ENCODE measurements at regions not wholly inside any gene's neighbourhood (a gene's known extent, or its start where the extent isn't known, plus 50 kb on each side); places are given as distances from the start of the nearest gene placed in this dataset.

DNA sequence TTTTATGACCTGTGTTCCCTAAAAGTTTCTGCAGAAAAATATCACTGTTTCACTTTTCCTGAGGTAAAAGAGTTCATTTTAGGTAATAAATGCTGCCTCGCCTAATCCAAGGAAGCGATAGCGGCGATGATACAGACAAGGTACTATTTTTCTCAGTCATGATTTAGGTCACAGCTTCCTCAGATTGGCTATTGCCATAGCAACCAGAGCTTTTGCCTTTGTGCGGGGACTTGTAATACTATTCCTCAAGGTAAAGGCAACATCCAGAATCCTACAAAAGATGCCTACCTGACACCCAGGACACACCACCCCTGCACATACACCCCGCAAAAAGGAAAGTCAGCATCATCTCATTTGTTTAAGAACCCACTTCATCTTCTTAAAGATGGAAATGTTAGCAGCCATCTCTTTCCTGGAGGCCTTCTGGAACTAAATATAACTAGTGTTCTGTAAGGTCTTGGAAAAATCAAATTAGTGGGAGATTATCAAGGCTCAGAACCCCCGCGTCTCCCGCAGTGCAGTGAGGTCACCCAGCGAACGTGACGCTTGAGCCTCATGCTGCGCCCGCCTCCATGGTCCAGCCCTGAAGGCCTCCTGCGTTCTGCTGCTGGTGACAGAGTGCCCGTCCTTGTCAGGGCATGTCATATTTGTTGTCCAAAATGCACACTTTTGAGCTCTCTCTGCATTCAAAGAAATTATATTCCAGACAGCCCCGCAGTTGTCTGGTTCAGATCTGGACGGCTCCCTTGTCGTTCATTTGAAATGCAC lies 402.0 kb upstream of the RNF32 start:
- no peaks in the 10 kb centered on the region for H3K27me3 ChIP-seq
- H3K36me3 ChIP-seq (replicated peaks; ENCODE audit: insufficient read depth, low read depth) = no peaks in the 10 kb centered on the region
- H4K20me1 ChIP-seq (ENCODE audit: insufficient read depth, poor library complexity, severe bottlenecking) = no peaks in the 10 kb centered on the region
- H2AFZ ChIP-seq = no peak overlapping the region
- WGBS (ENCODE audit: low lambda C conversion rate, missing lambda C conversion rate) = 92% methylated on average over 19 of the region's 19 CpGs
- no peaks in the 10 kb centered on the region for H3K4me1 ChIP-seq (ENCODE audit: insufficient read depth)
- no peak overlapping the region for H3K4me2 ChIP-seq
- no peaks in the 10 kb centered on the region for H3K79me2 ChIP-seq
- no peak overlapping the region for H3K27ac ChIP-seq
- no peaks in the 10 kb centered on the region for H3K9me3 ChIP-seq (ENCODE audit: low read depth)
- TF ChIP-seq, protein P1, sequence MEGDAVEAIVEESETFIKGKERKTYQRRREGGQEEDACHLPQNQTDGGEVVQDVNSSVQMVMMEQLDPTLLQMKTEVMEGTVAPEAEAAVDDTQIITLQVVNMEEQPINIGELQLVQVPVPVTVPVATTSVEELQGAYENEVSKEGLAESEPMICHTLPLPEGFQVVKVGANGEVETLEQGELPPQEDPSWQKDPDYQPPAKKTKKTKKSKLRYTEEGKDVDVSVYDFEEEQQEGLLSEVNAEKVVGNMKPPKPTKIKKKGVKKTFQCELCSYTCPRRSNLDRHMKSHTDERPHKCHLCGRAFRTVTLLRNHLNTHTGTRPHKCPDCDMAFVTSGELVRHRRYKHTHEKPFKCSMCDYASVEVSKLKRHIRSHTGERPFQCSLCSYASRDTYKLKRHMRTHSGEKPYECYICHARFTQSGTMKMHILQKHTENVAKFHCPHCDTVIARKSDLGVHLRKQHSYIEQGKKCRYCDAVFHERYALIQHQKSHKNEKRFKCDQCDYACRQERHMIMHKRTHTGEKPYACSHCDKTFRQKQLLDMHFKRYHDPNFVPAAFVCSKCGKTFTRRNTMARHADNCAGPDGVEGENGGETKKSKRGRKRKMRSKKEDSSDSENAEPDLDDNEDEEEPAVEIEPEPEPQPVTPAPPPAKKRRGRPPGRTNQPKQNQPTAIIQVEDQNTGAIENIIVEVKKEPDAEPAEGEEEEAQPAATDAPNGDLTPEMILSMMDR (IDR thresholded peaks at IDR 0.05; ENCODE audit: poor library complexity) = no peak
- no peak for TF ChIP-seq EZH2 (IDR thresholded peaks at IDR 0.05; ENCODE audit: borderline replicate concordance)
- TF ChIP-seq EZH2phosphoT487 (IDR thresholded peaks at IDR 0.05; ENCODE audit: low read depth, severe bottlenecking, unreplicated experiment) = no peak
- no peaks in the 10 kb centered on the region for H3K9me2 ChIP-seq (replicated peaks; ENCODE audit: insufficient read depth)
- H3K4me3 ChIP-seq = no peak overlapping the region
- no peak for DNase-seq (ENCODE audit: low spot score)

DNA sequence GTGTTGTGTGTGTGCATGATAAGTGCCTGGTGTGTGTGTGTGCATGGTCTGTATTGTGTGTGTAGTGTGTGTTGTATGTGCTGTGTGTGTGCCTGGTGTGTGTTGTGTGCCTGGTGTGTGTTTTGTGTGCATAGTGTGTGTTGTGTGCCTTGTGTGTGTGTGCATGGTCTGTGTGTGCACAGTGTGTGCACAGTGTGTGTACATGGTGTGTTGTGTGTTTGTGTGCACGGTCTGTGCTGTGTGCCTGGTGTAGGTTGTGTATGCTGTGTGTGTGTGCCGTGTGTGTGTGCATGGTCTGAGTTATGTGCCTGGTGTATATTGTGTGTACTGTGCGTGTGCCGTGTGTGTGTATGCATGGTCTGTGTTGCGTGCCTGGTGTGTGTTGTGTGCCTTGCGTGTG lies 403.0 kb upstream of the RNF32 start:
- DNase-seq (ENCODE audit: low spot score) = no peak
- no peaks in the 10 kb centered on the region for H3K36me3 ChIP-seq (replicated peaks; ENCODE audit: insufficient read depth, low read depth)
- H4K20me1 ChIP-seq (ENCODE audit: insufficient read depth, poor library complexity, severe bottlenecking) = no peaks in the 10 kb centered on the region
- no peaks in the 10 kb centered on the region for H3K27me3 ChIP-seq
- no peak overlapping the region for H3K4me3 ChIP-seq
- TF ChIP-seq, protein P1 (IDR thresholded peaks at IDR 0.05; ENCODE audit: poor library complexity) = no peak
- no peak for TF ChIP-seq EZH2phosphoT487 (IDR thresholded peaks at IDR 0.05; ENCODE audit: low read depth, severe bottlenecking, unreplicated experiment)
- TF ChIP-seq EZH2 (IDR thresholded peaks at IDR 0.05; ENCODE audit: borderline replicate concordance) = no peak
- WGBS (ENCODE audit: low lambda C conversion rate, missing lambda C conversion rate) = 88% methylated on average over 6 of the region's 6 CpGs
- H3K9me2 ChIP-seq (replicated peaks; ENCODE audit: insufficient read depth) = no peaks in the 10 kb centered on the region
- H3K9me3 ChIP-seq (ENCODE audit: low read depth) = no peaks in the 10 kb centered on the region
- no peaks in the 10 kb centered on the region for H3K4me1 ChIP-seq (ENCODE audit: insufficient read depth)
- no peaks in the 10 kb centered on the region for H3K79me2 ChIP-seq
- no peak overlapping the region for H2AFZ ChIP-seq
- no peak overlapping the region for H3K27ac ChIP-seq
- no peak overlapping the region for H3K4me2 ChIP-seq

DNA sequence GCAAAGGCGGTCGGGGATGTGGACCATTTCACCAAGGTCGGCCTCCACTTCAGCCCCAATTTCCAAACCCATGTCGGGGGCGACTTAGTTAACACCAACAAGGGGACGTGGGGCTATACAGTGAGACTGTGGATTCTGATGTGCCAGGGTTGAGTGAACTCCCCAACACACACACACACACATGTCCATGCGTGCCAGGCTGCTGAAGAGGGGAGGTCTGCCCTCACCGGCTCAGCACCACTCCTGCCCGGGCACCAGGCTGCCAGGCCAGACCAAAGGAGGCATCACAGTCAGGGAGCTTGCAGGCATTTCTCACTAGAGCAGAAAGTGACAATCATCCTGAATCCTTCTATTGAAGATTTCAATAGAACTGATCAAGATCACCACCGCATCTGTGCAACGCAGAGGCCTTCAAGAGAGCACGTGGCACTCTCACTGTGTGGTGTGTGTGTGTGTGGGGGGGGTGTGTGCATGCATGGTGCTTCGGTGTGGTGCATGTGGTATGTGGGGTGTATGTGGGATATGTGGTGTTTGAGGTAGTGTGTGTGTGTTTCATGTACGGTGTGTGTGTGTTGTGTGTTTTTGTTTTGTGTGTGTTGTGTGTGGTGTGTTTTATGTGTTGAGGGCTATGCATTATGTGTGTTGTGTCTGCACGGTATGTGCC lies 403.5 kb upstream of the RNF32 start:
- Histone ChIP-seq H3K27me3 (no peaks in the 10 kb centered on the region), H3K36me3 (replicated peaks; ENCODE audit: insufficient read depth, low read depth) (no peaks in the 10 kb centered on the region), H3K79me2 (no peaks in the 10 kb centered on the region), H4K20me1 (ENCODE audit: insufficient read depth, poor library complexity, severe bottlenecking) (no peaks in the 10 kb centered on the region), H3K27ac (no peak overlapping the region), H3K4me1 (ENCODE audit: insufficient read depth) (no peaks in the 10 kb centered on the region), H2AFZ (no peak overlapping the region), H3K4me3 (no peak overlapping the region), H3K4me2 (no peak overlapping the region), H3K9me3 (ENCODE audit: low read depth) (no peaks in the 10 kb centered on the region), H3K9me2 (replicated peaks; ENCODE audit: insufficient read depth) (no peaks in the 10 kb centered on the region)
- WGBS (ENCODE audit: low lambda C conversion rate, missing lambda C conversion rate) = 88% methylated on average over 15 of the region's 15 CpGs
- TF ChIP-seq EZH2 (IDR thresholded peaks at IDR 0.05; ENCODE audit: borderline replicate concordance) = no peak
- no peak for TF ChIP-seq EZH2phosphoT487 (IDR thresholded peaks at IDR 0.05; ENCODE audit: low read depth, severe bottlenecking, unreplicated experiment)
- TF ChIP-seq, protein P1 (IDR thresholded peaks at IDR 0.05; ENCODE audit: poor library complexity) = no peak
- DNase-seq (ENCODE audit: low spot score) = no peak

Data from hepatocyte (in vitro differentiated cells).